Ecto neural progenitor cell (in vitro differentiated cells): ENCODE measurements at regions not wholly inside any gene's neighbourhood (a gene's known extent, or its start where the extent isn't known, plus 50 kb on each side); places are given as distances from the start of the nearest gene placed in this dataset.

Experiments
- DNase-seq: peaks from one replicate; pipeline ENCODE4 v3.0.0-alpha.2; 2018; ENCODE audit warnings: low spot score

DNA sequence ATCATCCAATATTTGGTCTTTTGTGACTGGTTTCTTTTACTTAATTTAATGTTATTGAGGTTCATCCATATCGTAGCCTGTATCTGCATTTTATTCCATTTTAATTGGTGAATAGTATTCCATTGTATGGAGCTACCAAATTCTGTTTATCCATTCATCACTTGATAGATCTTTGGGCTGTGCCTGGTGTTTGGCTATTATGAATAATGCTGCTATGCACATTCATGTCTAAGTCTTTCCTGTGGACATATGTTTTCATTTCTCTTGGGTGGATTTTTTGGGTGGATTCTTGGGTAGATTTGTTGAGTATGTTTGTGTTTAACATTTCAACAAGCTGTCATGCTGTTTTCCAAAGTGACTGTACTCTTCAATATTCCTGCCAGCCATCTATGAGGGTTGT is 52.5 kb upstream of the NEDD4L start:
- DNase-seq, result no peak

DNA sequence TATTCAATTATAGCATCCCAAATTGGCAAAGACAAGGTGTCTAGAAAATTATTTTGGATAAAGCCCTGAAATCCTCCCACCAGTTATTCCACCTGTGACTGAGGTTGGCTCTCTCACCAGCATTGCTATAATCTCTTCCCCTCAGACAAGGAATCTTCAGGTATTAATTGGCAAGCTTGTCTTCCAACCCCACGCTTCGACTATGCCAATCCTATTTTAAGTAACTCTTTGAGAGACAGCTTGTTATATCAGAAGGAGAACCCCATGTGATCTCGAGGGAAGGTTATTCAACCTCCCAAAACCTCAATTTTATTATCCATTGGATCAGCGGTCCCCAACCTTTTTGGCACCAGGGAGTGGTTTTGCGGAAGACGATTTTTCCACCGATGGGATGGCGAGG is 54.5 kb upstream of the NEDD4L start:
- no peak for DNase-seq

DNA sequence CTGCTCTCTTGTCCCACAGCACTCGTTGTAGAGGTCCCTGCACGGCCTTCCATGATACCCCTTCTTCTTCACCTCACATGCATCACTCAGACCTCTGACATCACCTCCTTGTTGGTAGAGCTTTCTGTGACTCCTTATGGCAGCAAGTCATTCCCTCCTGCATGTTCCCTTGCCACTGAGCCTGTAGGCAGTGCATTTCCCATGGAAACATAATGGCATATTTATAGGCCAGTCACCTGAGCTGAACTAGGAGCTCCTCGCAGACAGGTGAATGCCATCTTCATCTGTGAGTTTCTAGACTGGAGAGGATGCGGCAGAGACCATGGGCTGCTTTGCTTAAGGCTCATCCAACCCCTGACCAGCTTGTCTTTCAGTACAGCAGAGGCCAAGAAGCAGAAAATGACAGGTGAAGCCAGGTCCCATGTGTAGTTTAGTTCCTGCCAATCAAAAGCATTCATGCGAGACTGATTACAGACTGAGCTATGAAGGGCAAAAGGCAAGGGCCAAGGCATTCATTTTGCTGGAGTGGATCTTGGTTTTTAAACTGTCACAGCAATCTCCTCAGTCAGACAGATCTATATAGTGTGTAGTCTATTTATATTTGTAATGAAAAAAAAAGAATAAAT is 59.4 kb upstream of the NEDD4L start:
- no peak for DNase-seq

DNA sequence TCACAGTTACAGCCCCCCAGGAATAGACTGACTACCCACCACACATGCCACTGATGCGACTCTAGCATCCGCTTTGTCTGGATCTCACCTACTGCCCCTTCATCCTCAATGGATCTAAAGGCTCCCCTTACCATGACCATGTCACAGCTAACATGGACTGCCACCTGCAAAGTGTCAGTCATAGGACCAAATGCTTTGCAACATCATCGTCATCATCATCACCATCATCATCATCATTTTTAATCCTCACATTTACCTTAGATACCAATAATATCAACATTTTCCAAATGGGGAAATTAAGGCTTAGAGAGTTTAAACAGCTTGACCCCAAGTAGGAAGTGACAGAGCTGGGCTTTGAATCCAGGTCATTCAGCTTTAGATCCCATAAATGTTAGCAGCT is 60.1 kb upstream of the NEDD4L start:
- no peak for DNase-seq

DNA sequence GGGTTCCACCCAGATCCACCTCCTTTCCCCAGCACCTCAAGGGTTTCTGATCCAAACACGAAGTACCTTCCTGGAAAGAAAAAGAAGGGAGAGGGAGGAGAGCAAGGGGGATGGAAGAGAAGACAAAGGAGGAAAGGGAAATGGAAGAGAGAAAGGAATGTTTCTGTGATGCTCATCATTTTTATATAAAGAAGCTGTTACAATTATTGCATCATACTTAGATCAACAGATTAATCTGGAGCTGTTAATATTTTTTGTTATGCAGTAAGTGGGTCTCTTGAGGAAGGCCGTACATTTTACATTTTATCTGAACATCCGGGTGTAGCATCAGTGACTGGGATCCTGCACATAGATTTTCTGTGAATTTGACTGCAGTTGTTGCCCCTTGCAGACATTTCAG is 60.6 kb upstream of the NEDD4L start:
- DNase-seq, result no peak

DNA sequence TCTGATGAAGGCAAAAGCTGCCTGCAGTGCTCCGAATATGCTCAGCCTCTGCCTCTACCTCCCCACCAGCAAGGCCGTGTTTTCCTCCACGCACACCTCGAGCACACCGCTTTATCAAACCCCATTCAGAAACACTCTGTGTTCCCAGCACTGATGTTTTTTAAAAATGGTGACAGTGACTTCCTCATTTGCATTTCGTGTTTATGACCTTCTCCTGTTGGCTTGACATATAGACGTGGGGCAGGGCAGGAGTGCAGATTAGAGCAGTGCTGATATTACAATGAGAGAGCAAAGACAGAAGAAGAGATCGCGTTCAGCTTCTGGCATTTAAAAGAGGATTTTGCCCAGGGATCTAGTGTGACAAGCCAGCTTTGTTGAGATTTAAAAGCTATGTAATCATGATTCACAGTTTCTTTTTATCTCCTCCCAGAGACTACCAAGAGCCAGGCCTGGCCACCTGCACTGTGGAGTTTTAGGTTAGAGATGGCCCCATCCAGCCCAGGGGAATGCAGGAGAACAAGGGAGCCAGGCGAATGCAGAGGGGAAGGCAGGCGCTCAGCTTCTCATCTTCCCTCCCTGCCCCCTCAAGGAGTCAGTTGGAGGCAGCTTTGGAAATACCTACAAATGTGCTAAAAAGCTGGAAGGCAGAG is 61.5 kb upstream of the NEDD4L start:
- DNase-seq, result no peak

DNA sequence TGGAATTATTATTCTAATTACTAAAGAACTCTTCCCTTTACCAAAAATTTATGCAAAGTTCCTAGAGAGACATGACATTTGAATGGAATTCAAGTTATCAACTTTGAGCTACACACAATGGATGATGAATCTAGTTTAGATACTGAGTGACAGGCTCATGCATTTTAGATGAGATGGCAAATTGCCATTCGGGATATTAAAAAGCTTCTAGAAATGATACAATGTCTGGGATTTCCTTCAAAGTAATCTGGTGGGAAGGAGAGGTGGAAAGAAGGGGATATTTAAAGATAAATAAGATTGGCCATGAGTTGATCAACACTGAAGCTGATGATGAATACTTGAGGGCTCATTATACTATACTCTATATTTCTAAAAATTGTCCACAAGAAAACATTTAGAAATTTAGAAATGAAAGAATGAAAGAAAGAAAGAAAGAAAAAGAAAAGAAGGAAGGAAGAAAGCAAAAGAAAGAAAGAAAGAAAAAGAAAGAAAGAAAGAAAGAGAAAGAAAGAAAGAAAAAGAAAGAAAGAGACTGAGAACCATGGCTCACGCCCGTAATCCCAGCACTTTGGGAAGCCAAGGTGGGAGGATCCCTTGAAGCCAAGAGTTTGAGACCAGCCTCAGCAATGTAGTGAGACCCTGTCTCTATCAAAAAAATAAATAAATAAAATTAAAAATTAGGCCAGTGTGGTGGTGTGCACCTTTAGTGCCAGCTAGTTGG is 62.6 kb upstream of the NEDD4L start:
- DNase-seq, result no peak

DNA sequence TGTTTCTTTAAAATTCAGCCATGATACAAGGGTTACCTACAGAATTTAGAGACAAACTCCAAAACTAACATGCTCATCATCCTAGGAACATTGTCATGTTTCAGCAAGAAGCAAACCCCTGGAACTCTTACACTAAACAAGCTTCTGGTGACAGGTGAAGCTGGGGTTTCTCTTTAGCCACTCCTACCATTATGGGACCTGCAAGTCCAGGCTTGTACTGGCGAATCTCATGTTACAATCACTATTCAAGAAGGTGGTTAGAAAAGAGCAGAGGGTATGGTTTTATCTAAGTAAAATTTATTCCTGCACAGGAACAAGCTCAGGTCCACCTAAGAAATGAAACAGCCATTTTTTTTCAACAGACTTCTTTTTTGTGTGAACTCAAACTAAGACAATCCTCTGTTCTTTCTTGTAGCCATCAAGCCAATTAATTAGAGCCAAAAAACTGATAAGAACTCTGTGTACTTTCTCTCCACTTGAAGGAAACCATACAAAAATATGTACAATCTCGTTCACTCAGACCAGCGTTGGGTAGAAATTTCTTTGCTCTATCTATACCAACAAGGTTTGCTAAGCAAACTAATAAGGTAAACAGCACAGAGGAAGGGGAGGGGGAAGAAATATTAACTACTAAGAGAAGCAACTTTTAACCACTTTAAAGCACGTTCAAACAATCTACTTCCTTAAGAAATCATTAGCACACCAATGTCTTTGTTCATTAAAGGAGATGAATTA is 63.3 kb upstream of the NEDD4L start:
- DNase-seq, result no peak

DNA sequence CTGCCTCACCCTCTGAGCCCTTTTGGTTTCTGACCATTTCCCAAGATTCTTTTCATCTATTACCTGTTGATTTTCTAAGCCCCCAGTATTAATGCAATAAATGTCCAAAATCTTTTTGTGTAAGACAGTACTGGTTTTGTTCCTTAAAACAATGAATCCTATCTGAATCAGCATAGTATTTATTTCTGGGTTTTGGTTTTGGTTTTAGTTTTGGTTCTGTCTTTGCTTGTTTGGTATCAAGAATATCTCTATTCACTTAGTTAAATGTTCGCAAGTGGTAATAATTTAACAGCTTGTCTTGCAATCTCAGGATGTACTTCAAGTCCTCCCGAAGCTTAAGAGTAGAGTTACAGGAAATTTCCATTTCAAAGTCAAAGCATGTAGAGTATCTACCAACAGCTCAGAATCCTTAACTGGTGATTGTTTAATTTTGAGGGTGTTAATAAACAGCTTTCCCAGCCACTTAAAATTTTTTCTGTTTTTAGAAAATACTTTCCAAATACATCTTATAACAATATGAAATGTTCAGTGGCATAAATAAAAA is 67.7 kb upstream of the NEDD4L start:
- no peak for DNase-seq

DNA sequence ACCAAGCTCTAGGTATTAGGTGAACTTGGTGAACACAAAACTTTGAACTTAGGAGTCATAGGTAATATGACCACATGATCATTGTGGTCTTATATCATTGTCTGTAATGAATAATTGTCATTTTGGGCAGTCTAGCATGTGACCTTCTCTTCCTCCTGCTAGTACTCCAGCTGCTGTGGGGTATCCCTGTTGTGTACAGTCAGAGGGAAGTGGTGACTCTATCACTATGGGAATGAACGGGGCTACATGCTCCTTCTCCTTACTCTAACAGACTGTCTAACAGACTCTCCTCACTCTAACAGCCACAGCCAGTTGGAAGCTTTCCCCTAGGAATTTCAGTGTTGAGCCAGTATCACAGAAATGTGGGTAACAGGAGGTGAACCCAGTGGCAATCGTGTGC is 68.2 kb upstream of the NEDD4L start:
- DNase-seq, result no peak

DNA sequence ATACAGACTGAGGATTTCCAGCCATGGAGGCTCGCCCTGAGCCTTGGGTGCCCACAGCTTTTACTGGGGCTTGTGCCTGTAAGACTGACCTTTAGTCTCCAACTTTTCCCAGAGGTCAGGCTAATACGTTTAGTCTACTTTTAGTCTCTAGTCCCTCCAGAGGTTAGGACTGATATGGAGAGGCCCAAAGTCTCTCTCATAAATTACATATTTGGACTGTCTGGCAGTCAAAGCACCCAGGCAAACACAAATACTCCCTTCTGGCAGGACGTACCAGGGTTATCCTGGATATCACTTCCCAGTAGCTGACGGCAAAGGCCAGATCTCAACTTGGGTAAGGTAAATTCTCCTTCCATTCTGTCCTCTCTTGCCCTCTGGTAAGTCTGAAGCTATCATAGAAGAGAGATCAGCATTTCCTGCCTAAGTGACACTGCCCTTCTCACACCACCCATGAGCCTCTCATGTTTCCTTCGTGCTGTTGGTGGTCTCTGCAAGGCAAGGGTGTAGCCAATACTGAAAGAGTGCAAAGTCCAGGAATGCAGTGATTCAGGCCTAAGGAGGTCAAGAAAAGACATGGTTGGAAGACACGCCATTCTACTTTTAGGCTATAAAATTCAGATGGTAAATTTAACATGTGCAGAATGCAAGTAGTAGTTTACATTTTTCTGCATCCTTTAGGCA is 69.3 kb upstream of the NEDD4L start:
- DNase-seq, result no peak

DNA sequence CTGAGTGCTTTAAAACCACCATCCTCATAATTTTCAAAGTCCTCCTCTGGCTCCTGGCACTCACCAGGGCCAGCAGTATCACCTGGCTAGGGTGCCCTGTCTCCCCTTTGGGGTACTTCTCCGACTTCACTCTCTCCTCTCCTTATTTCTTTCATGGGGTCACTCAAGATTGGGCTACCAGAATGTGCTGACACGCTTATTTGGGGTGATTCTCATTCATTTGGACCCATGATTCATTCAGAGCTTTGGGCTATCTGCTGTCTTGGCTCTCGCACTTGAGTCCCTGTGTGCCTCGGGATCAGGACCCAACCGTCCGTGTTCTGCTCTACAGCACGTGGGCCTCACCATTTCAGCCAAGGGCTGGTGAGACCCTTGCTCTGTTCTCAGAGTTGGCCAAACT is 70.1 kb upstream of the NEDD4L start:
- DNase-seq, result no peak

DNA sequence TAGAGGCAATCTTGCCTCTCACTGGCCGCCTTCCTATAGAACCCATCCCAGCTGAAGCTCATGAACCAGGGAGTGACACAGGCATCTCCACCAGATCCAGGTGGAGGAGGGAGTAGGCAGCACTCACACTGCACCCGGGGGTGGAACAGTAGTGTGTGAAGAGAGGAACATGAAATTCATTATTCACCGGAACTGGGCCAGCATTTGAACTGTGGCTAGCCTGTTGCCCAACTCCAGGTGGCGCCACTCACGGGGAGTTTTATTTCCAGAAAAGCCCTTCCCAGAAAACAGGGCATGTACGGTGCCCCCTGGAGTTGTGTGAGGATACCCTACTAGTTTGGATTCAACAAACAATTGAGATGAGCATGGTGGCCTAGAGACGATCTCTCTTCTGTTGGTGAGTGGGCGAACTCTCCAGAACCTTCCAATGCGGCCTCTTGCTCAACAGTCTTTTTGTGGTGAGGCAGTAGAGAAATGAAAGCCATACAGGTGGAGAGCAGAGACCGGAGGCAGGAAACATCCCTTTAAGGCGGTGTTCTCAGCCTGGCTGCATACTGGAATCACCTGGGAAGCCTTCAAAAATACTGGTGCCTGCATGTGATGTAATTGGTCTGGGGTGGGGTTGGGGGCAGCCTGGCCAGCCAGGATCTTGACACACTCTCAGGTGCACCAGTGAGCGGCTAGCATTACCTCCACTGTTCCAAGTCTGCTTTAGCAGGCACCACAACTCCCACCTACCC is 73.5 kb upstream of the NEDD4L start:
- DNase-seq, result no peak

DNA sequence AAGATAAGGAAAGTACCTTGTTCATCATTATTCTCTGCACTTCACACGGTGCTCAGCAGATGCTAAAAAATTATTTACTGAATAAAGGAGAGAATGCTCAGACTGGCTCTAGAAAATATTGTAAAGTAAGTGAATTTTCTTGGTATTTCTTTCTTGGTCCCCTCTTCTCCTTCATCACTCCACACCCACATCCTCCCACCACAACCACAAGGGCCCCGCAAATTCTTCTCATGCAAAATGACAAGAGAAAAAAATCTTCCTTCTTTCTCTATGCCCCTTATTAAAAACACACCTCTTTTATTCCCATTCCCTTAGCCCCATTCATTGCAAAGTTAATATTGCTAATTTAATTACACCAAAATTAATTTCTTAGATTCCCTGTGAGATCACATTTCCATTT is 74.2 kb upstream of the NEDD4L start:
- DNase-seq, result no peak

DNA sequence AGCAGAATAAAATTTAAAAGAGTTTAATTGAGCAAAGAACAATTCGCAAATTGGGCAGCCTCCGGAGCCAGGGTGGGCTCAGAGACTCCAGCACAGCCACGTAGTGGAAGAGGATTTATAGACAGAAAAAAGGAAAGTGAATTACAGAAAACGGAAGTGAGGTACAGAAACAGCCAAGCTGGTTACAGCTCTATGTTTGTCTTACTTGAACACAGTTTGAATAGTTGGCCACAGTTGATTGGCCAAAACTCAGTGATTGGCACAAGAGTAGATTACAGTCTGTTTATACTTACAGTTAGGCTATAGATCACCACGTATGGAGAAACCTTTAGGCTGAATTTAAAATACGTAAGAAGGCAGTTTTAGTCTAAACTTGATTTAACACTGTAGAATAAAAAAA is 78.8 kb upstream of the NEDD4L start:
- DNase-seq, result no peak

DNA sequence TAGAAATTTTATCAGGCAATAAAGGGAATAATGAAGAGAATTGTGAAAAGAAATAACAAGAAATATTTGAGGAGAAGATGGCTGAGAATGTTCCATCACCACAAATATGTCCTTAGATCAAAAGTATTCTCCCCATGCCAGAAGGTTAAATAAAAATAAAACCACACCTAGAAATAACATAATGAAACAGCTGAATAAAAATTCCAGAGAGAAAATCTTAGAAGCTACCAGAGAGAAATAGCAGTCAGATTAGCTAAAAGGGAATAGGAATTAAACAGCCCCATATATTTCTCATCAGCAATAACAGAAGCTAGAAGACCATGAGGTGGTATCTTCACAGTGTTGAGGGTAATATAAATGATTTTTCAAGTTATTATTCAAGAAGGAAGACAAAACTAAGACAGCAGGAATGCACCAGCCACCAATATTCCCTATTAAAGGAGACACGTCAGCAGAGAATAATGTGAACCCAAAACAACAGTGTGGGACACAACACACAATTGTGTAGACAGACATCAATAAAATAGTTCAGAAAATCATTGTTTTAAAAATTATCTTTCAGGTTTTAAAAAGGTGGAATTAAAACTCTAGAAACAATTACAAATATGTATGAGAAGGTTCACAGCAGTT is 82.0 kb upstream of the NEDD4L start:
- DNase-seq, result no peak

DNA sequence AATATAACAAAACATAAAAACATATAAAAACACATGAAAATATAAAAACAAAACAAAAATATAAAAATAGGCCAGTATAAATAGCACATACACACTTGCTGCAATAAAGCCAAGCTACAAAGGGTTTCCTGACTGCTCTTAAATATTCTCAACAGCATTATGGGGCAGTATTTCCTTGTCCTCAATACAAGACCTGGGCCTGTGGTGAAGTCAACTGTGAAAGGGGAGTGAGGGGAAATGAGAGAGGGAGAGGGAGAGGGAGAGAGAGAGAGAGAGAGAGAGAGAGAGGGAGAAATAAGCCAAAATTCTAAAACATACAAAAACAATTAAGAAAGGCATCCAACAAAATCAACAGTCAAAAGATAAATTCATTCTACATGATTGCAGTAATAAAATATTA is 82.6 kb upstream of the NEDD4L start:
- no peak for DNase-seq

DNA sequence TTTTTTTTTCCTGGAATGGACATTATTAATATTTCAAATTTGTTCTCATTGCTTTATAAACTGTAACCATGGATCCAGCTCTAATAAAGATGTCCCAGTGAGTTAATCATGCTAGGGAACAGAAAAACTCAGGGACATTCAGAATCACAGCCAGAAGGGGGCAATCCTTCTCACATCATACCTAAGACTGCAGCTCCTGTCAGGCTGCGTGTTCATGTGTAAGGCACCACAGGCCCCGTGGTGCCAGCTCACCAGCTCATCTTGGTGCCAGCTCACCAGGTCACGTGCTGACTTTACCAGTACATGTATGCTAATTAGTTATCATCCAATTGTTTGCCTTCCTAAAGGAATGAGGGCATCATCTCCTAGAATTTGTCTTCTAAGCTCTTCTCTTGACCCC is 84.7 kb upstream of the NEDD4L start:
- no peak for DNase-seq

DNA sequence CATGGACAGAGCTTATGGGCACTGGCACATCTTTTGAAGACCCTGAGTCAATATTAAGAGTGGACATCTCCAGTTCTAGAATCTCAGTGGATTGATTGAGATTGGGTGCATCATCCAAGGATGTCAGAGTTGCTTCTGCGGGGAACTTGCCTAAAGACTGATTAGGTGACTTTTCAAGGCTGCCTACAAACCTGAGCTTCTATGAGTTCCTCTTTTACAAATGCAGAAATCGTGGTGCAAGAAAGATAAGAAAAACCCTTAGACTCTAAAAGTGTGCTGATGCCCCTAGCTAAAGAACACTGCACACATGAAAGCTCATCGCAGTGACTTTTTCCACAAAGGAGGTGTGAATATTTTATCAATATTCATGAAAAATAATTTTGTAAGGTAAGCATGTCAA is 86.8 kb upstream of the NEDD4L start:
- no peak for DNase-seq

DNA sequence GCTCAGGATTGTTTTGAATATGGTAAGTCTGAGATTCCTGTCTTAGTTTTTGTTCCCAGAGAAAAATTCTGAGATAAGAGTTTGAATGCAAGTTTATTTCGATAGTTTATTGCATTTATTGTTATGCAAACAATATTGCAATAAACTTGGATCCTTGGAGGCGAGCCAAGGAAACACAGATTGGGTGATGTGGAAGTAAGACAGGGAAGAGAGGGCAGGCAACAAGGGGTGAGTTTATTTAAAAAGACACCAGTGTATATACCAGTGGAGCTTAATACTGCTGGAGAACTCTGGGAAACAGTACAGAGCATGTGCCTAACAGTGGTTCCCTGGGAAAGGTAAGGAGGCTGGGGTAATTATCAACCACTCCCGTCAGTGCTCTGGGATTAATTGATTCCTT is 87.5 kb upstream of the NEDD4L start:
- no peak for DNase-seq

DNA sequence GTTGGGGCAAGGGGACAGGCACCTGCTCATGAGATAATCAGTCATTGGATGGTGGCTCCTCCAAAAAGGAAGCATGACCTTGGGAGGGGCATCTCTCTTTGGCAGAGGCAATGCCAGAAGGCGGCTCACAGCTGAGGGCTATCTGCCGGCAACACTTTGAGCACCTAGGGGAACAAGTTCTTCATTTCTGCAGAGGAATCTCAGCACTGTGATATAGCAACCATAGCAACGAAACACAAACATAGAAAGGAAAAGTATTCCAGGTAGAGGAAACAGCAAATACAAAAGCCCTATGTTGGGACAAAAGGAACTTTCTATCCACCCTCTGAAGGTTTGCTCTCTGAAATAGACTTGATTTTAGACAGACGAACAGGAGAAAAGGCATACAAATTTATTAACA is 89.1 kb upstream of the NEDD4L start:
- DNase-seq, result no peak
